ENCODE measurements at regions not wholly inside any gene's neighbourhood (a gene's known extent, or its start where the extent isn't known, plus 50 kb on each side); places are given as distances from the start of the nearest gene placed in this dataset.

- DNase-seq, result no peak
Observed at GRCh38 chr10:47107007-47107747, 192.8 kb upstream of the GDF10 start.

GRCh38 chr10:47109906-47110305 is 190.1 kb upstream of the GDF10 start:
- DNase-seq, result no peak

- DNase-seq, result no peak
Observed at GRCh38 chr10:47111329-47111862, 188.6 kb upstream of the GDF10 start.

GRCh38 chr10:47112612-47113011 is 187.4 kb upstream of the GDF10 start:
- DNase-seq, result no peak

- no peak for DNase-seq
Observed at GRCh38 chr10:47113907-47114500, 186.0 kb upstream of the GDF10 start.

- DNase-seq, result no peak
Observed at GRCh38 chr10:47114680-47115186, 185.3 kb upstream of the GDF10 start.

GRCh38 chr10:47115322-47115721 is 184.7 kb upstream of the GDF10 start:
- no peak for DNase-seq

- DNase-seq, result no peak
Observed at GRCh38 chr10:47116445-47116844, 183.6 kb upstream of the GDF10 start.

- no peak for DNase-seq
Observed at GRCh38 chr10:47118326-47118725, 181.7 kb upstream of the GDF10 start.

- DNase-seq, result no peak
Observed at GRCh38 chr10:47121336-47121735, 178.7 kb upstream of the GDF10 start.

- no peak for DNase-seq
Observed at GRCh38 chr10:47123716-47124288, 176.2 kb upstream of the GDF10 start.

- no peak for DNase-seq
Observed at GRCh38 chr10:47127188-47127785, 172.7 kb upstream of the GDF10 start.

- no peak for DNase-seq
Observed at GRCh38 chr10:47130491-47130890, 169.5 kb upstream of the GDF10 start.

GRCh38 chr10:47133871-47134570 is 166.0 kb upstream of the GDF10 start:
- DNase-seq, result no peak

GRCh38 chr10:47136866-47137265 is 163.1 kb upstream of the GDF10 start:
- no peak for DNase-seq

GRCh38 chr10:47137311-47137851 is 162.6 kb upstream of the GDF10 start:
- DNase-seq, result no peak

GRCh38 chr10:47139121-47139520 is 160.9 kb upstream of the GDF10 start:
- DNase-seq, result no peak

- DNase-seq, result no peak
Observed at GRCh38 chr10:47140761-47141348, 159.1 kb upstream of the GDF10 start.

GRCh38 chr10:47141349-47141748 is 158.6 kb upstream of the GDF10 start:
- DNase-seq, result no peak

- DNase-seq, result no peak
Observed at GRCh38 chr10:47143072-47143471, 156.9 kb upstream of the GDF10 start.

GRCh38 chr10:47143473-47143872 is 156.5 kb upstream of the GDF10 start:
- DNase-seq, result no peak

- no peak for DNase-seq
Observed at GRCh38 chr10:47144525-47144924, 155.5 kb upstream of the GDF10 start.

All from DMS79 (cell line).